Karpas-422 (cell line): ENCODE measurements at regions not wholly inside any gene's neighbourhood (a gene's known extent, or its start where the extent isn't known, plus 50 kb on each side); places are given as distances from the start of the nearest gene placed in this dataset.
"Not testable (repeated sequence)": the region's sequence is repeated elsewhere in the genome, so short reads cannot be mapped to it uniquely, and the experiment has no call there.

Experiments
- DNase-seq: peaks from one replicate; pipeline ENCODE4 v3.0.0-alpha.2; 2015
- H2AFZ ChIP-seq: fragments of 200-600 bp; sonication (generic); 2 replicates; pipeline ENCODE4 v1.6.1; 2014; ENCODE audit warnings: antibody characterized with exemption, low read length, mixed read lengths
- H3K27ac ChIP-seq: fragments of 200-600 bp; sonication (generic); 2 replicates; pipeline ENCODE4 v1.5.1; 2014; ENCODE audit warnings: mild to moderate bottlenecking, low read length, moderate library complexity
- H3K27me3 ChIP-seq: fragments of 200-600 bp; sonication (generic); 2 replicates; pipeline ENCODE4 v1.6.1; 2014; ENCODE audit warnings: low read length, mixed read lengths
- H3K36me3 ChIP-seq: fragments of 200-600 bp; sonication (generic); 2 replicates; pipeline ENCODE4 v1.6.1; 2014; ENCODE audit warnings: low read length, mixed read lengths; ENCODE audit not compliant: insufficient read depth
- H3K4me1 ChIP-seq: fragments of 200-600 bp; sonication (generic); 2 replicates; pipeline ENCODE4 v1.6.1; 2014; ENCODE audit warnings: mild to moderate bottlenecking, low read length, mixed read lengths
- H3K4me2 ChIP-seq: fragments of 200-600 bp; sonication (generic); 2 replicates; pipeline ENCODE4 v1.6.1; 2014; ENCODE audit warnings: low read length, low read depth, mild to moderate bottlenecking; ENCODE audit not compliant: poor library complexity, severe bottlenecking
- H3K4me3 ChIP-seq: fragments of 200-600 bp; sonication (generic); 2 replicates; pipeline ENCODE4 v1.5.1; 2014; ENCODE audit warnings: mild to moderate bottlenecking, antibody characterized with exemption, low read length, mixed read lengths
- H3K79me2 ChIP-seq: fragments of 200-600 bp; sonication (generic); 2 replicates; pipeline ENCODE4 v1.6.1; 2014; ENCODE audit warnings: mild to moderate bottlenecking, low read length, mixed read lengths
- H3K9ac ChIP-seq: fragments of 200-600 bp; sonication (generic); 2 replicates; pipeline ENCODE4 v1.6.0; 2014; ENCODE audit warnings: low read length
- H3K9me2 ChIP-seq: fragments of 200-600 bp; sonication (generic), shearing (Covaris generic); replicated peaks from 2 replicates; pipeline ENCODE4 v1.6.0; 2014; ENCODE audit warnings: mild to moderate bottlenecking, low read length, moderate library complexity; ENCODE audit not compliant: insufficient read depth
- H3K9me3 ChIP-seq: fragments of 300-700, 200-600 bp; sonication (generic); 2 replicates; pipeline ENCODE4 v1.6.1; 2014; ENCODE audit warnings: low read length, mixed read lengths
- H4K20me1 ChIP-seq: fragments of 200-600 bp; sonication (generic); 2 replicates; pipeline ENCODE4 v1.6.1; 2014; ENCODE audit warnings: mild to moderate bottlenecking, antibody characterized with exemption, low read length, low read depth; ENCODE audit not compliant: insufficient read depth

DNA sequence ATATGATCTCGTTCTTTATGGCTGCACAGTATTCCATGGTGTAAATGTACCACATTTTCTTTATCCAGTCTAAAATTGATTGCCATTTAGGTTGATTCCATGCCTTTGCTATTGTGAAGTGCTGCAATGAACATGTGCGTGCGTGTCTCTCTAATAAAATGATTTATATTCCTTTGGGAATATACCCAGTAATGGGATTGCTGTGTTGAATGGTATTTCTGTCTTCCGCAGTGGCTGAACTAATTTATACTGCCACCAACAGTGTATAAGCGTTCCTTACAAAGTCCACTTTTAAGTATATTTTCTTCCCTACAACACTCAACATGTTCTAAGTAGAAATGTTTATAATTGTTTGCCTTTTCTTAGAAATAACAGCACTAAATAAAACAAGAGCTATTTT lies 521.9 kb downstream of the DTWD2 start:
- Histone ChIP-seq H3K79me2 (no peaks in the 10 kb centered on the region), H3K4me3 (no peak overlapping the region), H3K9ac (no peak overlapping the region), H3K9me3 (no peaks in the 10 kb centered on the region), H2AFZ (no peak overlapping the region), H4K20me1 (no peaks in the 10 kb centered on the region), H3K27me3 (no peaks in the 10 kb centered on the region), H3K4me2 (no peak overlapping the region), H3K27ac (no peak overlapping the region), H3K36me3 (no peaks in the 10 kb centered on the region), H3K9me2 (no peaks in the 10 kb centered on the region), H3K4me1 (no peaks in the 10 kb centered on the region)
- DNase-seq = no peak

DNA sequence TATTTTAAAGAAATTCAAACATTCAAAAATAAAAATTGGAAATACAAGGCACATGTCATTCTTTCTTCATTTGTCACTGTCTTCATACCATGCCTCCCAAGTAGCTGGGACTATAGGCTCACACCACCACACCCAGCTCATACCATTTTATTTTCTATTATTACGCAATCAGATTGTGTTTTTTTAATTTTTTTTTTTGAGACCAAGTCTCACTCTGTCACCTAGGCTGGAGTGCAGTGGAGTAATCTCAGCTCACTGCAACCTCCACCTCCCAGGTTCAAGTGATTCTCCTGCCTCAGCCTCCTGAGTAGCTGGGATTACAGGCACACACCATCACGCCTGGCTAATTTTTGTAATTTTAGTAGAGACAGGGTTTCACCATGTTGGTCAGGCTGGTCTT lies 526.1 kb downstream of the DTWD2 start:
- H3K27ac ChIP-seq, H2AFZ ChIP-seq: not testable (repeated sequence)

DNA sequence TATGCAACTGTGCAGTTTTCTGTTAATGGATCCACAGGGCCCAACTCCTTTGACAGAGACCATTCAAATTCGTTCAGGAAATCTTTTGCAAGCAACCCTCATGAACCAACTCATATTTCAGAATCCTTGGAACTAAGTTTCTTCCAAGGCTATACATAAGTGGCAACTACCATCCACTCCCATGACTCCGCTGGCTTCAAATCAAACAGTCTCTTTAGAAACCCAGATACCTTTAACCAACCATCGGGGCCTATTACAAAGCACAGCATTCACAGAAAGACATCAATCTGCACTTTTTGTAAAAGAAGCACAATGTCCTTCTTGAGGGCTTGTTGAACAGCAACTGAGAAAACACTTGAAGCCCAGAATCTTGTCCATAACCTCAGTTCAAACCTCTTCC lies 526.9 kb downstream of the DTWD2 start:
- H3K27ac ChIP-seq = no peak overlapping the region
- H4K20me1 ChIP-seq = no peaks in the 10 kb centered on the region
- no peak overlapping the region for H3K9ac ChIP-seq
- H3K4me1 ChIP-seq = no peaks in the 10 kb centered on the region
- H3K79me2 ChIP-seq = no peaks in the 10 kb centered on the region
- H3K36me3 ChIP-seq = no peaks in the 10 kb centered on the region
- no peaks in the 10 kb centered on the region for H3K9me2 ChIP-seq
- no peak overlapping the region for H3K4me3 ChIP-seq
- no peak overlapping the region for H2AFZ ChIP-seq
- H3K4me2 ChIP-seq = no peak overlapping the region
- DNase-seq = no peak
- no peaks in the 10 kb centered on the region for H3K9me3 ChIP-seq
- H3K27me3 ChIP-seq = no peaks in the 10 kb centered on the region

More for the DNA sequence above, 526.1 kb downstream of the DTWD2 start:
- H4K20me1 ChIP-seq, DNase-seq, H3K4me2 ChIP-seq, H3K9me2 ChIP-seq, H3K9ac ChIP-seq, H3K9me3 ChIP-seq, H3K4me1 ChIP-seq, H3K36me3 ChIP-seq, H3K27me3 ChIP-seq, H3K79me2 ChIP-seq, H3K4me3 ChIP-seq: not testable (repeated sequence)

DNA sequence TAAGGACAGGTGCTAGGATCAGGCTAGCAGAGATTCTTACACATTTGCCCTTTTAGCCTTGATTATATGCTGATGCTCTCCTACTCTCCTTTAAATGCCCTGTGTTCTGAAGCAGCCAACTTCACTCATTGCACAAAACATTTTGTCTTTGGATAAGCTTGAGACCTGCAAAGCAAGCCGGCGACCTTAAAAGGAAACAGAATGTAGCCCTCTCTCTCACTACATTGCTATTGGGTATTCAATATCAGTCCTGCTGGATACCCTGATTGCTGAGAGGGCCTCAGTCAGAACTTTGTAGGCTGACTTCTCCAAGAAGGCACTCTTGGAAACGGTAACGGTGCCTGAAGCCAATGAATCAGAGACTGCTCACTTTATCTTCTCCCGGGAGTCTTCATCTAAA lies 528.9 kb downstream of the DTWD2 start:
- H3K36me3 ChIP-seq = no peaks in the 10 kb centered on the region
- no peaks in the 10 kb centered on the region for H3K79me2 ChIP-seq
- H3K9ac ChIP-seq = no peak overlapping the region
- no peaks in the 10 kb centered on the region for H3K9me2 ChIP-seq
- no peaks in the 10 kb centered on the region for H3K4me1 ChIP-seq
- H3K4me2 ChIP-seq = no peak overlapping the region
- no peaks in the 10 kb centered on the region for H4K20me1 ChIP-seq
- no peak for DNase-seq
- no peak overlapping the region for H3K27ac ChIP-seq
- no peaks in the 10 kb centered on the region for H3K27me3 ChIP-seq
- no peak overlapping the region for H3K4me3 ChIP-seq
- no peak overlapping the region for H2AFZ ChIP-seq
- no peaks in the 10 kb centered on the region for H3K9me3 ChIP-seq

DNA sequence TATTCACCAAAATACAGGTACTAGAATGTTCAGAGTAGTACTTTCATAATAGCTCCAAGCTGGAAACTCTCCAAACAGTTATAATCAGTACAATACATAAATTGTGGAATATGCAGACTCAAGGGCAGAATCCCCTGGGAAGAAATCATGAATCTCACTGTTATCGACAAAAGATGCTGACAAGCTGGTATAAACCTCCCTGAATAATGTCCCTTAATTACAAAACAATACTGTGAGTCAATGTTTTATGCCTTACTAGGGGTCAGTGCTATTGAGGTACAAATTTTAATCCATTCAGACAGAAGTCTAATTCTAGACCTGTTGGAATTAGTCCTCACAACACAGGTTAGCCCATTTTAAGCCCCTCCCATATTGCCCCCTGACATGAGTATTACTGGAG lies 532.3 kb downstream of the DTWD2 start:
- Histone ChIP-seq H3K4me1 (no peaks in the 10 kb centered on the region), H3K27ac (no peak overlapping the region), H4K20me1 (no peaks in the 10 kb centered on the region), H3K9me3 (no peaks in the 10 kb centered on the region), H3K9ac (no peak overlapping the region), H3K79me2 (no peaks in the 10 kb centered on the region), H3K36me3 (no peaks in the 10 kb centered on the region), H3K9me2 (no peaks in the 10 kb centered on the region), H3K4me2 (no peak overlapping the region), H3K4me3 (no peak overlapping the region), H2AFZ (no peak overlapping the region), H3K27me3 (no peaks in the 10 kb centered on the region)
- DNase-seq = no peak

DNA sequence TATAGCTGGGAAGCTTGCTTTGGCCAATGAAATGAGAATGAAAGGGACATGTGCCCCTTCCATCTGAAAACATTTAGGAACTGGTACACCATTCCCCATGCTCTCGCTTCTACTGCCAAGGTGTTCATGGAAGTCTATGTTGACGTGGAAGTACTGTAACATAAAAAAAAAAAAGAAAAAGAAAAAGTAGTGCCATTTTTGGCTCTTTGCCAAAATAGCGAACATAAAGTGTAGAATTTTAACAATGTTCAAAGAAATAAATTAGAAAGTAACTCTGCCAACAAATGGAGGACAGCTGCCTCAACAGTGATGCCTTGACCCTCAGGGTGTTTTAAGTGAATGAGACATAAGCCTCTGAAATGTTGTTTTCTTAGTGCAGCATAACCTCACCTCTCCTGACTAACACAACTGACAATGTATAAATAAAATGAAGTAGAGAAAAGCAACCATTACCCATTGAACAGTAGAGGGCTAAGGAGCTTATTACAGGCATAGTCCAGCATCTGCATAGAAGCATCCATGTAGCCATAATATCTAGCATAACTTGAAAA lies 536.6 kb downstream of the DTWD2 start:
- Histone ChIP-seq H3K27ac (no peak overlapping the region), H3K9me2 (no peaks in the 10 kb centered on the region), H3K27me3 (no peaks in the 10 kb centered on the region), H4K20me1 (no peaks in the 10 kb centered on the region), H3K36me3 (no peaks in the 10 kb centered on the region), H3K9me3 (no peaks in the 10 kb centered on the region), H3K9ac (no peak overlapping the region), H3K4me3 (no peak overlapping the region), H3K4me1 (no peaks in the 10 kb centered on the region), H3K4me2 (no peak overlapping the region), H2AFZ (no peak overlapping the region), H3K79me2 (no peaks in the 10 kb centered on the region)
- no peak for DNase-seq

DNA sequence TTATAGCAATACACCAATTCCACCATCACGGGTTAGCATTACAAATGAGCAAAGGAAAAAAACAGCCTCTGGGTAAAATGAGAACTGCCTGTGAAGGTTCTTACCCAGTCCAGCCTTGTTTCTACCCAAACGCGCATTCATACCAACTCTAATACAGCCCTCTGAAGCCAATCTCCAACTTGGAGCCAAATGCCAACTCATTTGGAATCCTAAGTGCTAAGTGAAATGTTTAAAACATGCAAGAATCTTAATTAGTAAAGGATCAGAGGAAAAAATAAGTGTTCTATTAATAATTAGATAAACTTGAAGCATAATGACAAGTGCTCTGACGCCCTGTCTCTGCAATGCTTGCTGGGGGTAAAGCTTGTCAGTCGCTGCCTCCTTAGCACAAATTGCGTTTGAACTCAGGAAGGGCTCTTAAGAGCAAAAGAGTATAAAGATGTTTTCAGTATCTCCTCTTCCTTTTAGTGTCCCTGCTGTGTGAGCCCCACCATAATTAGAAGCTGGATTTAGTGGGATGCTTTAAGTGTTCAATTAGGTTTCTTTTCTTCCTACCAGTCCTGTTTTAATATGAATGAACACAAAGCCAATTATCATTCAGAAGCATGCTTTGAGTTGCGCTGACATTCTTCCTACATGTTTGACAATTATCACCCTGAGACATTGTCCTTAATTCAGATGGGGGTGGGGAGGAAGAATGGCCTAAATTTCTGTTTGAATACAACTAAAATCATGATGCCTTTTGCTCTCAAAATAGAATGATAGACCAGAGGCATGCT lies 537.6 kb downstream of the DTWD2 start:
- H3K79me2 ChIP-seq = no peaks in the 10 kb centered on the region
- H3K9me2 ChIP-seq = no peaks in the 10 kb centered on the region

DNA sequence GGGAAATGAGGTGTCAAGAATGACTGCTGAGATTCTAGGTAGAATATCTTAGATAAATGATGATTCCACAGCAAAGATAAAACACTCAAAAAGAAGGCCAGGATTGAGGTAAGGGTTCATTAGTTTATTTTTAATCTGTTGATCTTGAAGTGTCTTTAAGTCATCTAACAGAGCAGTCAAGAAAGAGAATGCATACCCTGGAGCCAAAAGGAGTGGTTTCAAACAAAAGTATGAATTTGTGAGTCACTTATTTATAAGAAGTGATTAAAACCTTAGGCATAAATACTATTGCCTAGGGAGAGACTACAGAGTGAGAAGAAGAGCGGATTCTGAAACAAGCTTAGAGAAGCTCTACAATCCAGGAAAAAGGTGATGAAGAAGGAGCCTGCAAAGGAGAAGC lies 541.0 kb downstream of the DTWD2 start:
- H3K9ac ChIP-seq = no peak overlapping the region
- no peak overlapping the region for H3K4me3 ChIP-seq
- H4K20me1 ChIP-seq = no peaks in the 10 kb centered on the region
- no peak overlapping the region for H2AFZ ChIP-seq
- no peak for DNase-seq
- no peaks in the 10 kb centered on the region for H3K9me3 ChIP-seq
- H3K9me2 ChIP-seq = no peaks in the 10 kb centered on the region
- H3K79me2 ChIP-seq = no peaks in the 10 kb centered on the region
- H3K27ac ChIP-seq = no peak overlapping the region
- H3K36me3 ChIP-seq = no peaks in the 10 kb centered on the region
- H3K4me1 ChIP-seq = no peaks in the 10 kb centered on the region
- H3K4me2 ChIP-seq = no peak overlapping the region
- H3K27me3 ChIP-seq = no peaks in the 10 kb centered on the region

More for the DNA sequence above, 537.6 kb downstream of the DTWD2 start:
- H3K4me2 ChIP-seq = no peak overlapping the region
- H3K27me3 ChIP-seq = no peaks in the 10 kb centered on the region
- no peak for DNase-seq
- H3K9ac ChIP-seq = no peak overlapping the region
- no peaks in the 10 kb centered on the region for H4K20me1 ChIP-seq
- no peaks in the 10 kb centered on the region for H3K36me3 ChIP-seq
- H3K4me1 ChIP-seq = no peaks in the 10 kb centered on the region
- no peak overlapping the region for H3K4me3 ChIP-seq
- no peak overlapping the region for H2AFZ ChIP-seq
- no peak overlapping the region for H3K27ac ChIP-seq
- H3K9me3 ChIP-seq = no peaks in the 10 kb centered on the region
